ENCODE measurements at regions not wholly inside any gene's neighbourhood (a gene's known extent, or its start where the extent isn't known, plus 50 kb on each side); places are given as distances from the start of the nearest gene placed in this dataset.

GRCh38 chr17:79214459-79214858 is 139.8 kb downstream of the ENGASE start (continued):
- no peak for TF ChIP-seq HOXB5 (CRISPR knock-in tag; IDR thresholded peaks at IDR 0.05)
- no peak for TF ChIP-seq KDM5A (IDR thresholded peaks at IDR 0.05)
- TF ChIP-seq CBX8 (IDR thresholded peaks at IDR 0.05) = no peak
- no peak for TF ChIP-seq CHD2 (IDR thresholded peaks at IDR 0.05; ENCODE audit: low read length, partially characterized antibody)

- no peak for DNase-seq (ENCODE audit: low read depth in 1 of 2, low spot score in 1 of 2)
- H3K9me3 ChIP-seq = no peaks in the 10 kb centered on the region
- 91% methylated on average over 9 of the region's 10 CpGs for WGBS (ENCODE audit: missing lambda C conversion rate)
- ATAC-seq = no peak; a peak in 1 of 6 replicates
- FAIRE-seq = no peak
- no peaks in the 10 kb centered on the region for H3K4me1 ChIP-seq
- TF ChIP-seq POLR2AphosphoS2 (conservative IDR thresholded peaks at IDR 0.05; ENCODE audit: low read length) (no peak), HOXB13 (CRISPR knock-in tag; IDR thresholded peaks at IDR 0.05; ENCODE audit: low read depth) (no peak), CEBPB (IDR thresholded peaks at IDR 0.05) (no peak), RCOR1 (IDR thresholded peaks at IDR 0.05; ENCODE audit: low read depth, low read length) (no peak), E2F6 (IDR thresholded peaks at IDR 0.05; ENCODE audit: borderline replicate concordance, low read depth) (no peak), FOSL2 (IDR thresholded peaks at IDR 0.05) (no peak), FOSL2 (CRISPR knock-in tag; IDR thresholded peaks at IDR 0.05) (no peak), POLR2A (IDR thresholded peaks at IDR 0.05; ENCODE audit: low read length) (no peak), RFX5 (IDR thresholded peaks at IDR 0.05) (no peak), KDM1A (IDR thresholded peaks at IDR 0.05; ENCODE audit: low read depth) (no peak), CBX8 (IDR thresholded peaks at IDR 0.05) (no peak), JUN (IDR thresholded peaks at IDR 0.05) (no peak), ATOH8 (CRISPR knock-in tag; IDR thresholded peaks at IDR 0.05; ENCODE audit: low read depth) (no peak), GATA3 (IDR thresholded peaks at IDR 0.05; ENCODE audit: borderline replicate concordance) (no peak), HOXA7 (CRISPR knock-in tag; IDR thresholded peaks at IDR 0.05) (no peak), FOXS1 (CRISPR knock-in tag; IDR thresholded peaks at IDR 0.05) (no peak), FOSB (CRISPR knock-in tag; IDR thresholded peaks at IDR 0.05) (no peak), SMC3 (IDR thresholded peaks at IDR 0.05) (no peak), MAZ (IDR thresholded peaks at IDR 0.05; ENCODE audit: borderline replicate concordance, low read depth, low read length) (no peak)
- H3K4me2 ChIP-seq = no peak overlapping the region
- H3K4me3 ChIP-seq = no peak overlapping the region
- ChIA-PET POLR2A (no interaction called here), CTCF (interaction anchor here (0.9 to 1.5 kb wide), 2 partner anchors 8 to 178 kb away, joined by 3 to 6 read pairs; no protein-coding TSS in a partner anchor)
- H3K27ac ChIP-seq = no peak overlapping the region
These were observed 138.7 kb downstream of the ENGASE start for GRCh38 chr17:79213305-79213704.

GRCh38 chr17:79212149-79213087 is 137.8 kb downstream of the ENGASE start:
- no peak for ATAC-seq

More at GRCh38 chr17:79212149-79213087, 137.8 kb downstream of the ENGASE start:
- FAIRE-seq (no peak), DNase-seq (ENCODE audit: low read depth in 1 of 2, low spot score in 1 of 2) (no peak)
- Histone ChIP-seq H3K27ac (no peak overlapping the region), H3K9me3 (no peaks in the 10 kb centered on the region), H3K4me2 (no peak overlapping the region), H3K4me1 (no peaks in the 10 kb centered on the region), H3K4me3 (no peak overlapping the region)
- TF ChIP-seq ZC3H11A (IDR thresholded peaks at IDR 0.05) = no peak
- no peak for TF ChIP-seq CBX2 (IDR thresholded peaks at IDR 0.05; ENCODE audit: borderline replicate concordance, low read depth)
- TF ChIP-seq JUNB (IDR thresholded peaks at IDR 0.05) = no peak
- no peak for TF ChIP-seq FOXS1 (CRISPR knock-in tag; IDR thresholded peaks at IDR 0.05)
- no peak for TF ChIP-seq TP53 (CRISPR knock-in tag; IDR thresholded peaks at IDR 0.05)
- ChIA-PET CTCF (interaction anchor here (0.9 to 1.5 kb wide), 2 partner anchors 7 to 179 kb away, joined by 3 to 6 read pairs; no protein-coding TSS in a partner anchor), POLR2A (no interaction called here)
- WGBS (ENCODE audit: missing lambda C conversion rate) = 82% methylated on average over 15 of the region's 15 CpGs

All from A549 (cell line).